Keratinocyte (primary cell): ENCODE measurements at regions not wholly inside any gene's neighbourhood (a gene's known extent, or its start where the extent isn't known, plus 50 kb on each side); places are given as distances from the start of the nearest gene placed in this dataset.

Experiments used
- DNase-seq: peaks from one replicate; pipeline ENCODE4 v3.0.0-alpha.2; 2011; ENCODE audit warnings: low read depth, missing footprints, low spot score
- FAIRE-seq: peaks from 2 replicates; lab custom pipeline; 2011; peaks lifted over from hg19 to GRCh38; lab: Jason Lieb, UNC
- H2AFZ ChIP-seq: 2 replicates; pipeline ENCODE4 v1.6.0; 2012; ENCODE audit warnings: low read length, control low read depth, inconsistent platforms; ENCODE audit not compliant: control insufficient read depth
- H3K27ac ChIP-seq: 2 replicates; pipeline ENCODE4 v1.5.1; 2011; ENCODE audit warnings: low read length; ENCODE audit not compliant: control insufficient read depth, insufficient read depth
- H3K27me3 ChIP-seq: 3 replicates; pipeline ENCODE4 v1.6.0; 2011; ENCODE audit warnings: low read length; ENCODE audit not compliant: control insufficient read depth, insufficient read depth; ENCODE audit errors: extremely low read depth
- H3K36me3 ChIP-seq, 2 experiments: 2 replicates in 1 of 2; 3 replicates in 1 of 2; pipeline ENCODE4 v1.5.1; 2011; ENCODE audit warnings: low read length in 2 of 2, mild to moderate bottlenecking in 1 of 2; ENCODE audit not compliant: control insufficient read depth in 2 of 2, insufficient read depth in 2 of 2; ENCODE audit errors: extremely low read depth in 1 of 2
- H3K4me1 ChIP-seq: 3 replicates; pipeline ENCODE4 v1.5.1; 2011; ENCODE audit warnings: low read length; ENCODE audit not compliant: control insufficient read depth, insufficient read depth; ENCODE audit errors: extremely low read depth
- H3K4me2 ChIP-seq: 3 replicates; pipeline ENCODE4 v1.6.0; 2011; ENCODE audit warnings: low read depth, low read length; ENCODE audit not compliant: control insufficient read depth, insufficient read depth; ENCODE audit errors: extremely low read depth
- H3K4me3 ChIP-seq, 3 experiments: fragments of 200-600 bp in 1 of 3; sonication (generic) in 1 of 3; 2 replicates in 2 of 3; 3 replicates in 1 of 3; pipeline ENCODE4 v1.5.1; 2011 to 2016; ENCODE audit warnings: low read length in 3 of 3, mild to moderate bottlenecking in 3 of 3, control low read depth in 2 of 3, inconsistent platforms in 1 of 3, low read depth in 1 of 3, mixed read lengths in 1 of 3, mixed run types in 1 of 3, moderate library complexity in 1 of 3; ENCODE audit not compliant: control insufficient read depth in 2 of 3, insufficient read depth in 2 of 3; ENCODE audit errors: extremely low read depth in 1 of 3
- H3K79me2 ChIP-seq: 2 replicates; pipeline ENCODE4 v1.6.0; 2012; ENCODE audit warnings: low read length; ENCODE audit not compliant: control insufficient read depth, insufficient read depth
- H3K9ac ChIP-seq: 3 replicates; pipeline ENCODE4 v1.6.0; 2011; ENCODE audit warnings: low read length; ENCODE audit not compliant: control insufficient read depth, insufficient read depth; ENCODE audit errors: extremely low read depth
- H3K9me1 ChIP-seq: 3 replicates; pipeline ENCODE4 v1.6.0; 2011; ENCODE audit warnings: low read length; ENCODE audit not compliant: control insufficient read depth, insufficient read depth; ENCODE audit errors: extremely low read depth
- H3K9me3 ChIP-seq: 2 replicates; pipeline ENCODE4 v1.5.1; 2012; ENCODE audit warnings: low read depth, low read length; ENCODE audit not compliant: control insufficient read depth
- H4K20me1 ChIP-seq: 3 replicates; pipeline ENCODE4 v1.6.0; 2011; ENCODE audit warnings: low read length; ENCODE audit not compliant: control insufficient read depth, insufficient read depth; ENCODE audit errors: extremely low read depth
- EZH2 ChIP-seq: IDR thresholded peaks from one replicate; pipeline ENCODE4 v1.6.1; 2012; ENCODE audit warnings: inconsistent platforms, mild to moderate bottlenecking, low read length, moderate library complexity
- dilution Hi-C: fragments of 300-500 bp; cut with MboI; formaldehyde crosslinking; loops from one replicate; pipeline ENCODE4 v1.7.0; 2020; ENCODE audit warnings: low sequenced_read_pairs; ENCODE audit not compliant: extremely low pct_ligation_motif_present
- TF ChIP-seq, protein P1 (sequence below), 3 experiments: IDR thresholded peaks in 1 of 3; conservative IDR thresholded peaks in 1 of 3; optimal IDR thresholded peaks in 1 of 3; 2 replicates in 2 of 3; 3 replicates in 1 of 3; pipeline versions ENCODE3 to v1.5.1; 2011; ENCODE audit warnings: low read length in 3 of 3, mild to moderate bottlenecking in 3 of 3, moderate library complexity in 2 of 3, control low read depth in 1 of 3, inconsistent platforms in 1 of 3; ENCODE audit not compliant: insufficient read depth in 2 of 3; ENCODE audit errors: extremely low read depth in 1 of 3

- TF ChIP-seq, protein P1, sequence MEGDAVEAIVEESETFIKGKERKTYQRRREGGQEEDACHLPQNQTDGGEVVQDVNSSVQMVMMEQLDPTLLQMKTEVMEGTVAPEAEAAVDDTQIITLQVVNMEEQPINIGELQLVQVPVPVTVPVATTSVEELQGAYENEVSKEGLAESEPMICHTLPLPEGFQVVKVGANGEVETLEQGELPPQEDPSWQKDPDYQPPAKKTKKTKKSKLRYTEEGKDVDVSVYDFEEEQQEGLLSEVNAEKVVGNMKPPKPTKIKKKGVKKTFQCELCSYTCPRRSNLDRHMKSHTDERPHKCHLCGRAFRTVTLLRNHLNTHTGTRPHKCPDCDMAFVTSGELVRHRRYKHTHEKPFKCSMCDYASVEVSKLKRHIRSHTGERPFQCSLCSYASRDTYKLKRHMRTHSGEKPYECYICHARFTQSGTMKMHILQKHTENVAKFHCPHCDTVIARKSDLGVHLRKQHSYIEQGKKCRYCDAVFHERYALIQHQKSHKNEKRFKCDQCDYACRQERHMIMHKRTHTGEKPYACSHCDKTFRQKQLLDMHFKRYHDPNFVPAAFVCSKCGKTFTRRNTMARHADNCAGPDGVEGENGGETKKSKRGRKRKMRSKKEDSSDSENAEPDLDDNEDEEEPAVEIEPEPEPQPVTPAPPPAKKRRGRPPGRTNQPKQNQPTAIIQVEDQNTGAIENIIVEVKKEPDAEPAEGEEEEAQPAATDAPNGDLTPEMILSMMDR (optimal IDR thresholded peaks at IDR 0.05 in 1 of 3, IDR thresholded peaks at IDR 0.05 in 1 of 3, conservative IDR thresholded peaks at IDR 0.05 in 1 of 3; ENCODE audit: extremely low read depth in 1 of 3, insufficient read depth in 2 of 3, low read length in 3 of 3) = no peak
- no peak for TF ChIP-seq EZH2
- Histone ChIP-seq H4K20me1 (no peaks in the 10 kb centered on the region), H3K4me1 (no peaks in the 10 kb centered on the region), H3K9me3 (no peaks in the 10 kb centered on the region), H3K79me2 (no peaks in the 10 kb centered on the region), H3K9me1 (no peaks in the 10 kb centered on the region), H2AFZ (no peak overlapping the region), H3K9ac (no peak overlapping the region), H3K4me3 (no peak overlapping the region), H3K27ac (no peak overlapping the region), H3K36me3 (no peaks in the 10 kb centered on the region), H3K4me2 (no peak overlapping the region), H3K27me3 (no peaks in the 10 kb centered on the region)
- dilution Hi-C loops = no loop called here
- FAIRE-seq = no peak
- no peak for DNase-seq
These were observed 235.8 kb downstream of the TRAM1L1 start for GRCh38 chr4:116849620-116850019.

DNA sequence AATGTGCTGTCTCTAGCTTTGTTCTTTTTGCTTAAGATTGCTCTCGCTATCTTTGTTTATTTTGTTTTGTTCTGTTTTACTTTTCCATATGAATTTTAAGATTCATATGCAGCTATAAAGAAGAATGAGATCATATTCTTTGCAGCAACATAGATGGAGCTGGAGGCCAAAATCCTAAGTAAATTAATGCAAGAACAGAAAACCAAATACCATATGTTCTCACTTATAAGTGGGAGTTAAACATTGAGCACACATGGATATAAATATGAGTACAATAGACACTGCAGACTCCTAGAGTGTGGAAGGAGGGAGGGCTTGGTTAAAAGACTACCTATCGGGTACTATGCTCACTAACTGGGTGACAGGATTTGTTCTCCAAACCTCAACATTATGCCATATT is 237.8 kb downstream of the TRAM1L1 start:
- Histone ChIP-seq H3K36me3 (no peaks in the 10 kb centered on the region), H3K9ac (no peak overlapping the region), H2AFZ (no peak overlapping the region), H3K27ac (no peak overlapping the region), H3K9me3 (no peaks in the 10 kb centered on the region), H3K4me3 (no peak overlapping the region), H3K4me2 (no peak overlapping the region), H4K20me1 (no peaks in the 10 kb centered on the region), H3K79me2 (no peaks in the 10 kb centered on the region), H3K9me1 (no peaks in the 10 kb centered on the region), H3K4me1 (no peaks in the 10 kb centered on the region), H3K27me3 (no peaks in the 10 kb centered on the region)
- dilution Hi-C loops = no loop called here
- FAIRE-seq = no peak
- no peak for DNase-seq
- TF ChIP-seq EZH2 = no peak
- TF ChIP-seq, protein P1 (optimal IDR thresholded peaks at IDR 0.05 in 1 of 3, IDR thresholded peaks at IDR 0.05 in 1 of 3, conservative IDR thresholded peaks at IDR 0.05 in 1 of 3; ENCODE audit: extremely low read depth in 1 of 3, insufficient read depth in 2 of 3, low read length in 3 of 3) = no peak
